Endodermal cell (in vitro differentiated cells): ENCODE measurements at regions not wholly inside any gene's neighbourhood (a gene's known extent, or its start where the extent isn't known, plus 50 kb on each side); places are given as distances from the start of the nearest gene placed in this dataset.

Source experiments
- DNase-seq: peaks from one replicate; pipeline ENCODE4 v3.0.0-alpha.2; 2017
- H3K27ac ChIP-seq: 2 replicates; pipeline ENCODE4 v1.5.1; 2013; ENCODE audit warnings: mild to moderate bottlenecking, low read depth, low read length, moderate library complexity
- H3K27me3 ChIP-seq: 2 replicates; pipeline ENCODE4 v1.6.1; 2013; ENCODE audit warnings: mild to moderate bottlenecking, low read length, moderate library complexity; ENCODE audit not compliant: insufficient read depth, control insufficient read depth, poor library complexity, severe bottlenecking
- H3K36me3 ChIP-seq: 2 replicates; pipeline ENCODE4 v1.7.0; 2013; ENCODE audit warnings: mild to moderate bottlenecking, low read length, moderate library complexity; ENCODE audit not compliant: control insufficient read depth, insufficient read depth
- H3K4me1 ChIP-seq: one replicate; pipeline ENCODE4 v1.7.0; 2013; ENCODE audit warnings: low read length; ENCODE audit not compliant: control insufficient read depth, insufficient read depth
- H3K4me3 ChIP-seq: 2 replicates; pipeline ENCODE4 v1.5.1; 2013; ENCODE audit warnings: mild to moderate bottlenecking, low read length, moderate library complexity
- H3K9ac ChIP-seq: 2 replicates; pipeline ENCODE4 v1.6.1; 2013; ENCODE audit warnings: mild to moderate bottlenecking, low read length, moderate library complexity; ENCODE audit not compliant: poor library complexity, severe bottlenecking; ENCODE audit errors: extremely low read depth
- H3K9me3 ChIP-seq: 2 replicates; pipeline ENCODE4 v1.6.1; 2013; ENCODE audit warnings: mild to moderate bottlenecking, low read length, moderate library complexity; ENCODE audit not compliant: control insufficient read depth
- H3K27ac Mint-ChIP-seq: 2 replicates; pipeline ENCODE4 v1.8.0; 2020; ENCODE audit warnings: mixed read lengths
- H3K27me3 Mint-ChIP-seq: 2 replicates; pipeline ENCODE4 v1.8.0; 2021; ENCODE audit warnings: mild to moderate bottlenecking, mixed read lengths; ENCODE audit not compliant: insufficient read depth
- H3K36me3 Mint-ChIP-seq: 2 replicates; pipeline ENCODE4 v1.8.0; 2020; ENCODE audit warnings: low read depth, mixed read lengths
- H3K4me1 Mint-ChIP-seq: 2 replicates; pipeline ENCODE4 v1.8.0; 2020; ENCODE audit warnings: mixed read lengths
- H3K4me3 Mint-ChIP-seq: 2 replicates; pipeline ENCODE4 v1.8.0; 2020; ENCODE audit warnings: mild to moderate bottlenecking, moderate library complexity, mixed read lengths
- H3K9me3 Mint-ChIP-seq: 2 replicates; pipeline ENCODE4 v1.8.0; 2020; ENCODE audit warnings: mild to moderate bottlenecking, mixed read lengths
- CTCF ChIP-seq: fragments of 200-600 bp; sonication (generic); conservative IDR thresholded peaks from 2 replicates; pipeline ENCODE4 v1.5.0; 2021; ENCODE audit warnings: antibody characterized with exemption, mild to moderate bottlenecking
- WGBS, 2 experiments: methylation state at CpG; one replicate each; pipeline versions ENCODE4 v1.1.5 to v1.1.7; 2013; ENCODE audit warnings: missing lambda C conversion rate in 2 of 2, mixed read lengths in 1 of 2; ENCODE audit not compliant: insufficient coverage in 1 of 2, insufficient read length in 1 of 2; 5-methylcytosine and 5-hydroxymethylcytosine counted together

GRCh38 chr21:35850542-35851103 lies 209.7 kb downstream of the SETD4 start:
- no peak overlapping the region for H3K27ac Mint-ChIP-seq
- no peaks in the 10 kb centered on the region for H3K4me1 ChIP-seq
- H3K9ac ChIP-seq = no peak overlapping the region
- H3K27me3 Mint-ChIP-seq = peaks cover 2% of the 10 kb centered on the region
- no peak overlapping the region for H3K27ac ChIP-seq
- no peak for TF ChIP-seq CTCF
- no peak overlapping the region for H3K4me3 ChIP-seq
- DNase-seq = peak; percentile 25
- H3K4me3 Mint-ChIP-seq = no peak overlapping the region
- no peaks in the 10 kb centered on the region for H3K9me3 ChIP-seq
- no peaks in the 10 kb centered on the region for H3K9me3 Mint-ChIP-seq
- no peaks in the 10 kb centered on the region for H3K4me1 Mint-ChIP-seq
- H3K27me3 ChIP-seq = no peaks in the 10 kb centered on the region
- 91 to 93% methylated on average over 3 to 9 of the region's 9 CpGs for WGBS, 2 experiments
- H3K36me3 ChIP-seq = no peaks in the 10 kb centered on the region
- H3K36me3 Mint-ChIP-seq = no peaks in the 10 kb centered on the region

GRCh38 chr21:35850029-35850428 lies 210.3 kb downstream of the SETD4 start:
- no peaks in the 10 kb centered on the region for H3K36me3 ChIP-seq
- H3K4me1 ChIP-seq = no peaks in the 10 kb centered on the region
- WGBS, 2 experiments = 93 to 94% methylated on average over 4 to 5 of the region's 5 CpGs
- no peak for TF ChIP-seq CTCF
- H3K27me3 ChIP-seq = no peaks in the 10 kb centered on the region
- Mint-ChIP-seq H3K9me3 (no peaks in the 10 kb centered on the region), H3K36me3 (no peaks in the 10 kb centered on the region), H3K27ac (no peak overlapping the region), H3K4me1 (no peaks in the 10 kb centered on the region), H3K4me3 (no peak overlapping the region), H3K27me3 (peaks cover 5% of the 10 kb centered on the region)
- no peak overlapping the region for H3K9ac ChIP-seq
- H3K9me3 ChIP-seq = no peaks in the 10 kb centered on the region
- H3K4me3 ChIP-seq = no peak overlapping the region
- DNase-seq = no peak
- no peak overlapping the region for H3K27ac ChIP-seq

- no peaks in the 10 kb centered on the region for H3K36me3 Mint-ChIP-seq
- peaks cover 5% of the 10 kb centered on the region for H3K27me3 Mint-ChIP-seq
- H3K4me1 ChIP-seq = no peaks in the 10 kb centered on the region
- H3K27ac ChIP-seq = no peak overlapping the region
- 83 to 91% methylated on average over 1 to 4 of the region's 4 CpGs for WGBS, 2 experiments
- no peak overlapping the region for H3K27ac Mint-ChIP-seq
- no peak for DNase-seq
- TF ChIP-seq CTCF = no peak
- no peaks in the 10 kb centered on the region for H3K36me3 ChIP-seq
- no peaks in the 10 kb centered on the region for H3K9me3 Mint-ChIP-seq
- no peaks in the 10 kb centered on the region for H3K27me3 ChIP-seq
- H3K9me3 ChIP-seq = no peaks in the 10 kb centered on the region
- H3K9ac ChIP-seq = no peak overlapping the region
- H3K4me3 Mint-ChIP-seq = no peak overlapping the region
- no peak overlapping the region for H3K4me3 ChIP-seq
- H3K4me1 Mint-ChIP-seq = no peaks in the 10 kb centered on the region
These were observed 211.2 kb downstream of the SETD4 start for GRCh38 chr21:35849144-35849543.
